GM12873 (cell line): ENCODE measurements at regions not wholly inside any gene's neighbourhood (a gene's known extent, or its start where the extent isn't known, plus 50 kb on each side); places are given as distances from the start of the nearest gene placed in this dataset.

ENCODE experiments used
- TF ChIP-seq, protein P1 (sequence below): IDR thresholded peaks from 2 replicates; pipeline ENCODE4 v1.5.1; 2012; ENCODE audit warnings: low read depth, mild to moderate bottlenecking, moderate library complexity, low read length, control low read depth; ENCODE audit not compliant: insufficient read depth; ENCODE audit errors: missing control alignments

DNA sequence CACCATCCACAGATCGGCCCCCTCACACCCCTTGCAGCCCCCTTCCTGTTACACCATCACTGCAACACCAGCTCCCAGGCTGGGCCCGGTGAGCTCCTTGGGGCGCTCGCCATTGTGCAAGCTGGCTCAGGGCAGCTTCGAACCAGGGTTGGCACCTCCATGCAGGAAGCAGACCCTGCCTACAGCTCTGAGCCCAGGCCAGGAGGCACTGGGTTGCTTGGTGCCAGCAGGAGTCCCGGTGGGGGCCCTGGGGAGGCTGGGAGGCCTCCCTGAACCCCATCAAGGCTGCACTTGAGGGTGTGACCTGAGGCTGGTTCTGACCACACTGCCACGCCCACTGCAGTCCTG is 417.1 kb downstream of the CTTN start:
- TF ChIP-seq, protein P1, sequence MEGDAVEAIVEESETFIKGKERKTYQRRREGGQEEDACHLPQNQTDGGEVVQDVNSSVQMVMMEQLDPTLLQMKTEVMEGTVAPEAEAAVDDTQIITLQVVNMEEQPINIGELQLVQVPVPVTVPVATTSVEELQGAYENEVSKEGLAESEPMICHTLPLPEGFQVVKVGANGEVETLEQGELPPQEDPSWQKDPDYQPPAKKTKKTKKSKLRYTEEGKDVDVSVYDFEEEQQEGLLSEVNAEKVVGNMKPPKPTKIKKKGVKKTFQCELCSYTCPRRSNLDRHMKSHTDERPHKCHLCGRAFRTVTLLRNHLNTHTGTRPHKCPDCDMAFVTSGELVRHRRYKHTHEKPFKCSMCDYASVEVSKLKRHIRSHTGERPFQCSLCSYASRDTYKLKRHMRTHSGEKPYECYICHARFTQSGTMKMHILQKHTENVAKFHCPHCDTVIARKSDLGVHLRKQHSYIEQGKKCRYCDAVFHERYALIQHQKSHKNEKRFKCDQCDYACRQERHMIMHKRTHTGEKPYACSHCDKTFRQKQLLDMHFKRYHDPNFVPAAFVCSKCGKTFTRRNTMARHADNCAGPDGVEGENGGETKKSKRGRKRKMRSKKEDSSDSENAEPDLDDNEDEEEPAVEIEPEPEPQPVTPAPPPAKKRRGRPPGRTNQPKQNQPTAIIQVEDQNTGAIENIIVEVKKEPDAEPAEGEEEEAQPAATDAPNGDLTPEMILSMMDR, result no peak

DNA sequence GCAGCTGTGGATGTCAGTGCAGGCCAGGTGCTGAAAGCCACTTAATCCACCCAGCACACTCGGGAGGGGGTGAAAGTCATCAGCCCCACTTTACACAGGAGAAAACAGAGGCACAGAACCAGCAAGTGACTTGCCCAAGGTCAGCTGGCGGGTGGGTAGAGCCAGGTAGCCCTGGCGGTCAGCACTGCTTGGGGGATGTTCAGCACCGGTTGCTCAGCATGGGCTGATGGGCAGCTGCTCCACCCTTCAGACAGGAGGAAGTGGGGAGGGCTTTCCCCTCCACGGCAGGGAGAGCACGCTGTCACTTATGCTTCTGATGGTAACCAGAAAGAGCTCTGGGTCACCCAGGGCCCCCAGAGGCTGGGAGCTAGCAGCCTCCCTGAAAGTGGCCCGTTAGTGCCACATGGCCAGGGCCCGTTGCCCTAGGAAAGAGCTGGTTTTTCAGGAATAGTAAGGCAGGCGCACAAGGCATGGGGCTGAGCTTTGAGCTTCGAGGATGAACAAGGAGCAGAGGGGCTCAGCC is 417.9 kb downstream of the CTTN start:
- TF ChIP-seq, protein P1, result no peak

DNA sequence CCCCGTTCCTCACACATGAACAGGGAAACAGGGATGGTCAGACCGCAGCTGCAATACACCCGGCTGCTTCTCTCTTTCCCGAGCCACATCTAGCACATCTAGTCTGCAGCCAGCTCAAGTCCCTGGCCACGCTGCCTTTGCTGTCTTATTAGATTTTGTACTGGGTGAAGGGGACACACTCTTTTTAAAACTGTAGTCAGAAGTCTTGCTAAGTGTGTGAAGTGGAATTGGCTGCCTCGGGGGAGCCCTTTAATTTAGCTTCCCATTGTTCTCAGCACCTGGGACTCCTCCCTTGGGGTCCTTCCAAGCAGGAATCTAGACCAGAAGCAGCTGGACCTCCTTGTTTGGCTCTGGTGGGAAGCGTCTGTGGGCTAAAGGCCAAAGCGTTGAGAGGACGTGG is 420.0 kb downstream of the CTTN start:
- TF ChIP-seq, protein P1, result no peak

DNA sequence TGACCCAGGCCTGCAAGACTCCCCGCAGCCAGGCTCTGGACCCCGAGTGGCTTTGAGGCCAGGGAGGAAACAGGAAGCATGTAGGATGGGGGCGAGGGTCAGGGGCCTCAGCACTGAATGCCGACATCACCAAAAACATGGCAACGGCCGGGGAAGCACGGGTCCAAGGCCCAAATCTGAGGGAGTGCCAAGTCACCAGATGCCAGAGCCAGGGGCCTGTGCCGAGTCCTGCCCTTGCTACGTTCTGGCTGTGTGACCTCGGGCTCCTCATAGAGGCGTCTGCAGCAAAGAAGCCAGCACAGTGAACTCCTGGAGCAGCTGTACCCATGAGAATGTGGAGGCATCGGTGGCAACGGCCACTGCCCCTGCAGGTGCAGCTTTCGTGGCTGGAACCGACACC is 420.7 kb downstream of the CTTN start:
- TF ChIP-seq, protein P1, result no peak

DNA sequence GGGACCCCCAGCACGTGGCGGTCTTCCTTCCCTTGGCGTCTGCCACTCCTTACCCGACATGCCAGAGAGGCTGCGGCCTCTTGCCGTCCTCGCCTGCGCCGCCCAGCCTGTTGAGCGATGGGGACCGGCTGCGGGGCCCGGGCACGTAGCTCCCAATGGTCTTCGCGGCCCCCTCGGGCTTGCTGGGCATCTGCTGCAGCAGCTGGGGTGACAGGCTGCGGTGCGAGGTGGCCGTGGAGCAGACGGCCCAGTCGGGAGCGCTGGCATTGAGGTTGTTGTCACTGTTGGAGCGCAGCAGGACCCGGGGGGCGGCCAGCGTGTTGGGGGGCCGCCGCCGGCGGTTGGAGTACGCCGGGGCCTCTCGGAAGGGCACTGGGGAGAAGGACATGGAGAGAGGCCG is 422.0 kb downstream of the CTTN start:
- TF ChIP-seq, protein P1, result no peak

DNA sequence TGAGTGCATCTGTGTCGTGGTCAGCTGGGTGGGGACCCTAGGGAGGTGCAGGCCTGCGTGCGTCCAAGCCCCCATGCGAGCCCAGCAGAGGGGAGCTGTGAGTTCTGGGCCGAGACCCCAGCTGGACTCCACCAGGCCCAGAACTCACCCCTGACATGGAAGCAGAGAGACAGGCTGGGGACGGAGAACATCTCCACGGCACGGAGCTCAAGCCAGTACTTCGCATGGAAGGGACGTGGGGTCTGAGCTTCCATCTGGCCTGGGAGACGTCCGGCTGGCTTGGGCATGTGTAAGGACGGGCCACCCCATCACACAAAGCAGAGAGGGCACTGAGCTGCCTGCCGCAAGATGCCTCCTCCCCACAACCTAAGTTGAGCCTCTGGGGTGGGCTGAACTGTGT is 422.4 kb downstream of the CTTN start:
- TF ChIP-seq, protein P1, result no peak

DNA sequence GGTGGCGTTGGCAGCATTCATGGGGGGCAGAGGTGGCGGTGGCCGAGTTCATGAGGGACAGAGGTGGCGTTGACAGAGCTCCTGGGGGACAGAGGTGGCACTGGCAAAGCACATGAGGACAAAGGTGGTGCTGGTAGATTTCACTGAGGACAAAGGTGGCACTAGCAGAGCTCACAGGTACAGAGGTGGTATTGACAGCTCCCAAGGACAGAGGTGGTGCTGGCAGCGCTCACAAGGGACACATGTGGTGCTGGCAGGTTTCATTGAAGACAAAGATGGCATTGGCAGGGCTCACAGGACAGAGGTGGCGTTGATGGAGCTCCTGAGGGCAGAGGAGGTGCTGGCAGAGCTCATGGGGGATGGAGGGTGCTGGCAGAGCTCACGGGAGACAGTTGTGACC is 425.4 kb downstream of the CTTN start:
- TF ChIP-seq, protein P1, result no peak
